ACHN (cell line): ENCODE measurements at regions not wholly inside any gene's neighbourhood (a gene's known extent, or its start where the extent isn't known, plus 50 kb on each side); places are given as distances from the start of the nearest gene placed in this dataset.

Source experiments
- DNase-seq: peaks from one replicate; pipeline ENCODE4 v3.0.0-alpha.2; 2015
- in situ Hi-C: cut with HindIII; loops from 2 replicates; pipeline ENCODE4 v1.10.0; 2017; ENCODE audit warnings: low sequenced_read_pairs, low pct_ligation_motif_present, low pct_unique_long_range_greater_than_20kb

GRCh38 chr5:3198074-3198449, 397.6 kb upstream of the IRX1 start:
- in situ Hi-C loops, result no loop called here
- DNase-seq, result no peak

- in situ Hi-C loops, result no loop called here
- DNase-seq, result no peak
Observed at GRCh38 chr5:3197304-3198073, 398.1 kb upstream of the IRX1 start.

GRCh38 chr5:3195994-3196393, 399.6 kb upstream of the IRX1 start:
- in situ Hi-C loops, result no loop called here
- no peak for DNase-seq

GRCh38 chr5:3194684-3195083, 400.9 kb upstream of the IRX1 start:
- in situ Hi-C loops, result no loop called here

GRCh38 chr5:3194271-3194670, 401.4 kb upstream of the IRX1 start:
- in situ Hi-C loops, result no loop called here

More at GRCh38 chr5:3194684-3195083, 400.9 kb upstream of the IRX1 start:
- no peak for DNase-seq

GRCh38 chr5:3191585-3191984, 404.0 kb upstream of the IRX1 start:
- in situ Hi-C loops, result no loop called here
- DNase-seq, result no peak

More at GRCh38 chr5:3194271-3194670, 401.4 kb upstream of the IRX1 start:
- no peak for DNase-seq

- in situ Hi-C loops, result no loop called here
- no peak for DNase-seq
Observed at GRCh38 chr5:3190930-3191329, 404.7 kb upstream of the IRX1 start.

GRCh38 chr5:3190433-3190832, 405.2 kb upstream of the IRX1 start:
- DNase-seq, result no peak
- in situ Hi-C loops, result no loop called here

- no peak for DNase-seq
- in situ Hi-C loops, result no loop called here
Observed at GRCh38 chr5:3187771-3188425, 407.7 kb upstream of the IRX1 start.

- in situ Hi-C loops, result no loop called here
- no peak for DNase-seq
Observed at GRCh38 chr5:3186736-3187405, 408.8 kb upstream of the IRX1 start.

- no peak for DNase-seq
- in situ Hi-C loops, result no loop called here
Observed at GRCh38 chr5:3186156-3186555, 409.5 kb upstream of the IRX1 start.

- in situ Hi-C loops, result no loop called here
- DNase-seq, result no peak
Observed at GRCh38 chr5:3185488-3185887, 410.1 kb upstream of the IRX1 start.

- in situ Hi-C loops, result no loop called here
- no peak for DNase-seq
Observed at GRCh38 chr5:3182133-3182876, 413.3 kb upstream of the IRX1 start.

GRCh38 chr5:3181671-3182070, 414.0 kb upstream of the IRX1 start:
- in situ Hi-C loops, result no loop called here

GRCh38 chr5:3180636-3181035, 415.0 kb upstream of the IRX1 start:
- no peak for DNase-seq
- in situ Hi-C loops, result no loop called here

More at GRCh38 chr5:3181671-3182070, 414.0 kb upstream of the IRX1 start:
- no peak for DNase-seq

GRCh38 chr5:3179220-3179619, 416.4 kb upstream of the IRX1 start:
- in situ Hi-C loops, result no loop called here
- no peak for DNase-seq

- DNase-seq, result no peak
- in situ Hi-C loops, result no loop called here
Observed at GRCh38 chr5:3177338-3177737, 418.3 kb upstream of the IRX1 start.

GRCh38 chr5:3175416-3175815, 420.2 kb upstream of the IRX1 start:
- in situ Hi-C loops, result no loop called here
- DNase-seq, result no peak

- in situ Hi-C loops, result no loop called here
- DNase-seq, result no peak
Observed at GRCh38 chr5:3167473-3167872, 416.0 kb upstream of the IRX2 start.
